Left hindlimb (tissue), 1 donor: ENCODE measurements at regions not wholly inside any gene's neighbourhood (a gene's known extent, or its start where the extent isn't known, plus 50 kb on each side); places are given as distances from the start of the nearest gene placed in this dataset.

Experiments used
- DNase-seq: peaks from one replicate; pipeline ENCODE4 v3.0.0-alpha.2; 2018

DNA sequence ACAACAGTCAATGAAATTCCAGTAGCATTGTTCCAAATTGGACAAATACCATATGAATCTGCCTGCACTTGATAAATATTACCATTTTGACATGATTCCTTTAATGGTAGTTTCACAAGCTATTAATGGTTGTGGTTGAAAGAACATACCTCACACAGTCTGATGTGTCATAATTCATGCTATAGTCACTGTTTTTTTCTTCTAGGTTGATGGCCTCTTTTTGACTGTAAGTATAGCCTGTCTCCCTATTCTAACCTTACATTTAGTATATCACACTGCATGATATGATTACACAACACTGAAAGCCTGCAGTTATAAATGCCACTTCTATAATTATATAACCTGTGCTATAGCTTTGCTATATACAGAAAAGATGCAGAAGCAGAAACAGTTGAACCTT is 834.1 kb downstream of the NSUN3 start:
- no peak for DNase-seq

DNA sequence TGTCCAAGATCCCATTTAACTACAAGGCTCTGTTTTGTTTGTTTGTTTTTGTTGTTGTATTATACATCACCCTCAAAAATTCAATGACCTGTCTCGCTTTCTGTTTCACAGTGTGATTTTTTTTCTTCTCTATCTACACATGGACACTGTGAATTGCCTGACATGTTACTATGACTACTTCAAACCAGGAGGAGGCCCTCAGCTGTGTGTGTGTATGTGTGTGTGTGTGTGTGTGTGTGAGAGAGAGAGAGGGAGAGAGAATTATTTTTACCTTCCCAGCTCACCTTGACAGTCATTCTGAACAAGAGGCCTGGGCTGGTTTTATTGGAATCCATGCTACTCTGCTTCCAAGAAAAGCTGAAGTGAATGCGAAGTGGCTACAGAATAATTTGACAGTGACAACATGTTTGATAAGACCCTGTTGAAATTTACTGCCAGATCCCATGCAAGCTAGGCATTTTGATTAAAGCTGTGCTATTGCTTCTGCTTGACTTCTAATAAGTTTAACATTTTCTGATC is 841.4 kb downstream of the NSUN3 start:
- DNase-seq: no peak

DNA sequence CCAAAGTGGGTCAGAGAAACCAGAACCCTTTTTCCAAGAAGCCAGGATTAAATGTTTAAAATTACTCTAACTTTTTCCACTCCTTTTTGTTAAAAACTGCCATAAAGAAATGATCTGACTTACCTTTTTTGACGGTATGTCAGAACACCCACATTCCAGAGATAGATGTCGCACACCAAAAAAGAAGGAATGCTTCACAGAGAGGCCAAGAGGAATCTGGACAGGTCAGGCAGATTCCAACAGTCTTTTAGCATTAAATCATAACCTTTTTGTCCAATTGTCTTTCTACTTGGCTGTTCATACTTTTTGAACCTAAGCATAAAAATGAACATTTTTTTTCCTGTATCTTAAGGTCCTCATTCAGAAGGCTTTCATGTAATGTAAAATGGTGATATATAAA is 846.9 kb downstream of the NSUN3 start:
- DNase-seq: no peak

DNA sequence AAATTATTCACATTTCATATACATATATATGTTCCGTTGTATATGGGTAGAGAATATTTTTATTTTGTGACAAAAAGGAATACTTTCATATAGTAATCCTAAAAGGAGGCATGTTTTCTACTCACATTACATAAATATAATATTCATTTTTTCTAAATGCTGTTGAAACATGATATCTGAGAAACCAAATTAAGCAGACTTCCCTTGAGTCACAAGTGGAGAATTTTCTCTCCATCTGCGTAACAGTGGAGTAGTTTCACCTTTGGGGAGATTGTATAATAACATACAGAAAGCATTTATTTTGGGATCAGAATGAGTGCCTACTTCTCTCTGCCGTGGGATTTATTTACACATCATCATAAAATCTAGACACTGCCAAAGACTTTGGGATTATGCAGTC is 849.8 kb downstream of the NSUN3 start:
- no peak for DNase-seq

DNA sequence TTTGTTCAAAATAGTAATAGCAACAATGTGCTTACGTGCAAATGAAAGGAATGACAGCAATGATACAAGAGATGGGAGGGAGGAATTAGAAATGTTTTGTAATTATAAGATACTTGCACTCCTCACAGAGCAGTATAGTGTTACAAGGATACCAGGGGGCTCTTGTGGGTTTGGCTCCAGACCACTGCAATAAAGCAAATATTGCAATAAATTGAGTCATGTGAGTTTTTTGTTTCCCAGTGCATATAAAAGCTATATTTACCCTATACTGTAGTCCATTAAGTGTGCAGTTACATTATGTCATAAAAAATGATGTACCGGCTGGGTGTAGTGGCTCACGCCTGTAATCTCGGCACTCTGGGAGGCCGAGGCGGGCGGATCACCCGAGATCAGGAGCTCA is 864.3 kb downstream of the NSUN3 start:
- no peak for DNase-seq

DNA sequence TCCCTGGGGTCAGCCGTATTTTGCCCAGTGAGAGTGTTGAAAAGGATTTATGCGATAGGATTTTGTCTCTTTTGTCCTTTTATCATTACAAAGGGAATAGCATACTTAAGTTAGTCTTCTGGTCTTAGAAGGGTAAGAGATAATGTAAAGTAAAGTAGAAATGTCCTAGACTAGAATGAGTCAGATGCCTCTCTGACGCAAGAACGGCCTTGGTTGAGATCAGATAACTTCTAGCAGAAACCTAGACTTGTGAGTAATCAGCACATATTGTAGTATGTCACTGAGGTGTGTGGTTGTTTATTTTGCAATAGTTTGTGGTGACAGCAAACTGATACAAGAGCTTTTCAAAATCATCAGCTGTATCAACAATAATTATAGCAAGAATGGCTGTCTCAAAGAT is 866.1 kb downstream of the NSUN3 start:
- DNase-seq: no peak

- no peak for DNase-seq
These were observed 873.1 kb downstream of the NSUN3 start for GRCh38 chr3:94935738-94936580.

GRCh38 chr3:94937980-94938379 is 875.1 kb downstream of the NSUN3 start:
- no peak for DNase-seq

GRCh38 chr3:94946683-94947082 is 883.8 kb downstream of the NSUN3 start:
- DNase-seq: no peak

DNA sequence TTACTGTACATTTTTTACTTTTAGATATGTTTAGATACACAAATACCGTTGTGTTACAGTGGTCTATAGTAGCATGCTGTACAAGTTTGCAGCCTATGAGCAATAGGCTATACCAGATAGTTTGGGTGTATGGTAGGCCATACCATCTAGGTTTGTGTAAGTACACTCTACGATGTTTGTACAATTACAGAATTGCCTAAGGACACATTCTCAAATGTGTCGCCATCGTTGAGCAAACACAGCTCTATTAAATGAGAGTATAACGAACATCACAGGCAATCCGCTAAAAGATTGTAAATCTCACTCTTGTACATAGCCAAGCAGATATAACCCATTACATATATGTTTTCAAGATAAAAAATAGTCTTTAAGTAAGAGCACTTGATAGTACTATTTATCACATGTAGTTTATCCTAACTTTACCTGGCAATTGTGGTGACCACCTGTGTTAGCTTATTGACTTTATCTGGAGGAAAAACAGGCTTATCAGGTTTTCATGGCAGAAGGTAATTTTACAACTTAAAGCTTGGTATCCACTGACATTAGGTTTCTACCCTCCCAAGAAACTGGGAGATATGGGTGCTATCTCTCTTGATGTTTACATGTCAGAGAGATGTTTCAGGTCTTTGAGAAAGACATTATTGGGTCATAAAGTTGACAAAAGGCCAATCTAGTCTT is 898.7 kb downstream of the NSUN3 start:
- DNase-seq: no peak

DNA sequence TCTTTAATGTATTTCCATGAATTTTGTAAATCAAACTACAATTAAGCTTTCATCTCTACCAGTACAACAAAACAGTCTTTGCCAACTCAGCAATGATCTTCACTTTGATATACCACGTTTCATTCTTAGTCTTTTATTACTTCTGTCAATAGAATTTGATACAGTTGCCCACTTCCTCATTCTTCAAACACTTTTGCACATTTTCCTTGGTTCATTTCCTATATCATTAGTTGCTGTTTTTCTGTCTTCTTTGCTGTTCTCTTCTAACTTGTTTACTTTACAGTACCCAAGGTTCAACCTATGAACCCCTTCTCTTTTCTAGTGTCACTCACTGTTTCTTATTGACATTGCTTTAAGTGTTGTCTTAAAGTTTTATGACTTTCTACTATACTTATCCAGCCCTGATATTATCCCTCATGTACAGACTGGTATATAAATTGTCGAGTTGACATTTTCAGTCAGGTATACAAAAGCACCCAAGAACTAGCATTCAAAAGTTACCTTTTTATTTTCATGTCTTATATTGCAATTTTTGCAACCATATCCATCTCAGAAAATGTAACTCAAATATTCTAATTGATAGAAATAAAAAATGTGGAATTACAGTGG is 903.1 kb downstream of the NSUN3 start:
- no peak for DNase-seq

DNA sequence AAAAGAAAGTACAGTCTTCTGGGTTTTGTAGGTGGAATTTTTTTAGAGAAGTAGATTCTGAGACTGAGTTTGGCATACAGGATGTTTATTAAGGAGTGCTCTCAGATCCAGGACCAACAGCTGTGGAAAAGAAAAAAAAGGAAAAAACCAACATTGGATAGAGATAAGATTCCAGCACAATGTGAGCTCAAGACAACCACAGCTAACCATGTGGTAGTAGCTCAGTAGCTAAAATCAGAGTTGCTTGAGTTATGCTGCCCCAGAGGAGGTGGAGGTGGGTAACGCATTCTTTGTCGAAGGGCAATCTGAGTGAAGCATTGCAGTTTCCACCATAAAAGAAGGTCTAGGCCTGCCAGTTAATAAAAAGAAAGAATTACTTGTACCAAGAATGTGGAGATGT is 904.3 kb downstream of the NSUN3 start:
- no peak for DNase-seq

DNA sequence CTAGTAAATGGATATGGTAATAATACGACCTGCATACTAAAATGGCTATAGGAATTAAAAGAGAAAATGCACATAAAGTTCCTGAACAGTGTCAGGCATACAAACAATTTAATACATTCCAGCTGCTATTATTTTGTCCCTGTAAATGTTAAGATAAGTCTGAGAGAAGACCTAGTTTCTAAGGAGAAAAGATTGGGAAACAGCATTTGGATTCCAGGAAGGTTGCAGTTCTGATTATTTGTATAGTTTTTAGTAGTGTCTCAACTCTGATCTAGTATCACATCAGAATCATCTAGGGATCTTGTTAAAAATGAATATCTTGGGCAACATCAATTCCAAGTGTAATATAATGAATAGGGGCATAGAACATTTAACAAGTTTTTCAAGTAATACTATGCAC is 905.7 kb downstream of the NSUN3 start:
- no peak for DNase-seq

GRCh38 chr3:94972066-94972465 is 909.2 kb downstream of the NSUN3 start:
- DNase-seq: no peak

- DNase-seq: no peak
These were observed 915.2 kb downstream of the NSUN3 start for GRCh38 chr3:94978084-94978483.

GRCh38 chr3:94985778-94986177 is 922.9 kb downstream of the NSUN3 start:
- DNase-seq: no peak

DNA sequence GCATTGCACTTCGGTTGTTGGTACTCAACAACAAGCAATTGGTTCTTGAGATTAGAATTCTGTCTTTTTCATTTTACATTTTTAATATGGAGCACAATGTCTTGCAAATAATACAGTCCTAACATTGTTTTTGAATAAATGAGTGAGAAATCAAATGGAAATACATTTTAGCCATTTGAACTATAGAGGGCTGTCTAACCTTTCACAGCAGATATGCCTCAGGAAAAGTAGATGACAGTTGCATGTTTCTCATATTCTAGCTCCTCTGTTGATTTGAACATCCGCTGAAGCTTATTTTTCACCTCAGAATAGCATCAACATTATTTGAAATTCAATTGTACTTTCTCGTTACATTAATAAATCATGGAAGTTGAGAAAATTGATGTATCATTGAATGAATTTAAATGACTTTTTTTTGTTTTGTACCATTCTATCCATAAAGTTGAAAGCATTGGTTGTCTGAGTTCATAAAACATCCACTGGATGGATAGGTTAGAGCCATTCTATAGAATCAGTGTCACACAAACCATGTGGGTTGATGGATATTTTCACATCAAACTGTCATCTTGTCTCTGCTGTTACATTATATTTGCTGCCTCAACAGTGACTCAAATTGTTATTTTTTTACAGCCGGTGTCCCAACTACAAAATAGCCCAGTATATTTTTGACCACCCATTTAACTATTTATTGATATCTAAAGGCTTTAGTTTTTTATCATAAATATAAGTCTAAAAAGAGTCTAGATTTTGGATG is 928.3 kb downstream of the NSUN3 start:
- DNase-seq: no peak

DNA sequence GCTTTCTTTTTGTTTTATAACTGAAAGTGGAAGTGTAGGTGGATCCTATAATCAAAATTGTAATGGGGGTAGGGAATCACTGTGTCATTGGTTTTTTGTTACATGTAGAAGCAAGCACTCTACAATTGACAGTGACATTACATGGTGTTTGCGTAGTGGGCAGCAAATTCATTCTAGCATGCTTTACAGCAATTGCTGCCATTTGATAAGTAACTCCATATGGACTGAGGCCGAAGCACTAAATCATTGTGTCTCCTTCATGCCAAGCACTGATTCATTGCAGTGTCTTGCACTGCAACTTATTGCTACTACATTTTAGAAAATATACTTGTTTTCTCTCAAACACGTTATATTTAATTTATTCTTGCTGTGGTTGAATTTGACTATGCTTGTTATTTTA is 933.9 kb downstream of the NSUN3 start:
- DNase-seq: no peak

GRCh38 chr3:95002438-95003046 is 939.7 kb downstream of the NSUN3 start:
- DNase-seq: no peak

- DNase-seq: no peak
These were observed 965.8 kb downstream of the NSUN3 start for GRCh38 chr3:95028688-95029087.

DNA sequence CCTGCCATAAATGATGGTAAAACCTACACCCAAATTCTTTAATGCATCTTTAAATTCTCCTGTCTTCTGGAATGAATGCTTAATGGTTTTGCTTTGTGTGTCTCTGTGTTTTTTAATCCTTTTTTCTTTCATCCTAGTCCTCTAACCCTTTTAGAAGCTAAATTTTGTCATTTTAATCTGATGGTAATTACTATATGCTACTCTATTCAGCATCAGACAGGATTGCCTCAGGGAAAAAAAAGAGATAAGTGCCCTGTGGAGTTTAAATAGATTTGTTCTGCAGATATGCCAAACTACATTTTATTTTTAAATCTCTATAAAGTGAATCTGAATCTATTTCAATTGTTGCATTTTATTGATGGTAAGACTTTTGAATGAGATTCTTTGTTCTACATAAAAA is 966.8 kb downstream of the NSUN3 start:
- DNase-seq: no peak

GRCh38 chr3:95036526-95037021 is 973.7 kb downstream of the NSUN3 start:
- no peak for DNase-seq

GRCh38 chr3:95037097-95037496 is 974.2 kb downstream of the NSUN3 start:
- DNase-seq: no peak
